ENCODE measurements at regions not wholly inside any gene's neighbourhood (a gene's known extent, or its start where the extent isn't known, plus 50 kb on each side); places are given as distances from the start of the nearest gene placed in this dataset.
"Not testable (repeated sequence)": the region's sequence is repeated elsewhere in the genome, so short reads cannot be mapped to it uniquely, and the experiment has no call there.

- intact Hi-C loops (cut with DNase I); DNase-seq: not testable (repeated sequence)
Measured at GRCh38 chr1:232332710-232333418, 297.1 kb downstream of the SIPA1L2 start.

GRCh38 chr1:232329103-232329813, 300.7 kb downstream of the SIPA1L2 start:
- intact Hi-C loops (cut with DNase I): no loop called here
- no peak for DNase-seq

- no peak for DNase-seq
- intact Hi-C loops (cut with DNase I): no loop called here
Measured at GRCh38 chr1:232328486-232329102, 301.3 kb downstream of the SIPA1L2 start.

GRCh38 chr1:232327899-232328298, 302.0 kb downstream of the SIPA1L2 start:
- no peak for DNase-seq
- intact Hi-C loops (cut with DNase I): no loop called here

- intact Hi-C loops (cut with DNase I): no loop called here
- no peak for DNase-seq
Measured at GRCh38 chr1:232327269-232327668, 302.7 kb downstream of the SIPA1L2 start.

- intact Hi-C loops (cut with DNase I): no loop called here
- DNase-seq: no peak
Measured at GRCh38 chr1:232322162-232322734, 307.7 kb downstream of the SIPA1L2 start.

GRCh38 chr1:232319518-232320210, 310.3 kb downstream of the SIPA1L2 start:
- intact Hi-C loops (cut with DNase I): no loop called here
- DNase-seq: no peak

GRCh38 chr1:232319072-232319471, 310.9 kb downstream of the SIPA1L2 start:
- intact Hi-C loops (cut with DNase I): no loop called here
- no peak for DNase-seq

- intact Hi-C loops (cut with DNase I): no loop called here
- no peak for DNase-seq
Measured at GRCh38 chr1:232318143-232318542, 311.8 kb downstream of the SIPA1L2 start.

- intact Hi-C loops (cut with DNase I): no loop called here
Measured at GRCh38 chr1:232317350-232317749, 312.6 kb downstream of the SIPA1L2 start.

GRCh38 chr1:232316864-232317263, 313.1 kb downstream of the SIPA1L2 start:
- intact Hi-C loops (cut with DNase I): no loop called here
- DNase-seq: no peak

More at GRCh38 chr1:232317350-232317749, 312.6 kb downstream of the SIPA1L2 start:
- no peak for DNase-seq

- intact Hi-C loops (cut with DNase I); DNase-seq: not testable (repeated sequence)
Measured at GRCh38 chr1:232313876-232314275, 316.1 kb downstream of the SIPA1L2 start.

- DNase-seq: no peak
- intact Hi-C loops (cut with DNase I): no loop called here
Measured at GRCh38 chr1:232310541-232310940, 319.4 kb downstream of the SIPA1L2 start.

GRCh38 chr1:232308616-232309015, 321.3 kb downstream of the SIPA1L2 start:
- no peak for DNase-seq
- intact Hi-C loops (cut with DNase I): no loop called here

- intact Hi-C loops (cut with DNase I): no loop called here
- no peak for DNase-seq
Measured at GRCh38 chr1:232307296-232308017, 322.5 kb downstream of the SIPA1L2 start.

- intact Hi-C loops (cut with DNase I): no loop called here
- no peak for DNase-seq
Measured at GRCh38 chr1:232306269-232306961, 323.5 kb downstream of the SIPA1L2 start.

- DNase-seq: no peak
- intact Hi-C loops (cut with DNase I): no loop called here
Measured at GRCh38 chr1:232305050-232305449, 324.9 kb downstream of the SIPA1L2 start.

GRCh38 chr1:232303222-232303620, 326.7 kb downstream of the SIPA1L2 start:
- no peak for DNase-seq
- intact Hi-C loops (cut with DNase I): no loop called here
